HG02885 (cell line): ENCODE measurements at regions not wholly inside any gene's neighbourhood (a gene's known extent, or its start where the extent isn't known, plus 50 kb on each side); places are given as distances from the start of the nearest gene placed in this dataset.

Source experiments
- ATAC-seq: cut with Tn5 transposase; IDR thresholded peaks from one replicate; pipeline ENCODE4 v1.9.1; 2021; ENCODE audit warnings: mild to moderate bottlenecking; ENCODE audit not compliant: unreplicated experiment, poor library complexity

DNA sequence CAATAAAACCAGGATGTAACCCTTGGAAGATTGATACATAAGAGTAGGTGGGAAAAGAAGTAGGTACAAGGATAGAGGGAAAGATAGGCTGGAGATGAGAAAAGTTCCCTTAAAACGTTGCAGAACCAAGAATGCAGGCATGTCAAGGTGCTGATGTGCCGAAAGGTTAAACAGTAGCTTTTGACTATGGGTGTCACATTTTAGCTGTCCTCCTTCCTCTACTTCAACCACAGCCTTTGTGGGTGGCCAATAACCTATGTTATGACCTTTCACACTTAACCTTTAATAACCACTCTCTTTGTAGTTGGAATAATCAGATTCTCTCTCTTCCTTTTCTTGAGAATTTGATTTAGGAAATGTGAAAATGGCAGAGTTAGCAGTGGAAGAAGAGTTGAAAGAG, 184.5 kb upstream of the GAP43 start:
- ATAC-seq = no peak

DNA sequence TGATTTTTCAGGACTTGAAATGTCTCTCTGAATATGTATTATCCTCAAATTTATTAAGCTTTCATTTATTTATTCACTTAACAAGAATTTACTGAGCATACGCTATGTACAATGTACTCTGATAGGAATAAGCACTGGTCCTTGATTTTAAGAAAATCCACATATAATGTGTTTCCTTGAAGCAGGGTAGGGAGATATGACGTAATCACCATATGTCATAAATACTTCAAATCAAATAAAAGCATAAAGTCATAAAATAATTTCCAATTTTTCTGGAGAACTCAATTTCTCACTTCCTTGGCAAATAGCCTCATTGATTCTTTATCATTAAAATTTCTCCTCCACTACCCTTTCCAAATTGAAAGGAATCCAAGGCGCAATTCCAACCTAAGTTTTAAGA, 177.8 kb upstream of the GAP43 start:
- ATAC-seq = no peak

- ATAC-seq = no peak
These were observed 174.5 kb upstream of the GAP43 start for GRCh38 chr3:115448851-115449250.

DNA sequence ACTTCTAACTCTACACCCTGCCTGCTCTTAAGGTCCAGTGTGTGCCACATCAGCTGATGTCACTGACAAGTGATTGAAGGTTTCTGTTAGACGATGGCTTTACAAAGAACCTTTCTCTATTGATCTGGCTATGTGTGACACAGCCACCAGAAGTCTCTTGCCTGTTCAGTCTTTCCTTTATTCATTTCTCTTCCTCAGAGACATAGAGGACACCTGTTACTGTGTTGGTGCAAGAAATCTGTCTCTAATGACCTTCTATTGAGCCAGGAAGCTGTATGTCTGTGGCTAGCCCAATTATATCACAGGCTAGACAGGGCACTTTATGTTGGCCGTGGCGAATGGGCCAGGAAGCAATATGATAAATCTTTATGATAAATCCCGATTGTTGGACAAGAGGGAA, 173.3 kb upstream of the GAP43 start:
- no peak for ATAC-seq

GRCh38 chr3:115464036-115464435, 159.3 kb upstream of the GAP43 start:
- no peak for ATAC-seq

- ATAC-seq = no peak
These were observed 153.7 kb upstream of the GAP43 start for GRCh38 chr3:115469649-115470048.

DNA sequence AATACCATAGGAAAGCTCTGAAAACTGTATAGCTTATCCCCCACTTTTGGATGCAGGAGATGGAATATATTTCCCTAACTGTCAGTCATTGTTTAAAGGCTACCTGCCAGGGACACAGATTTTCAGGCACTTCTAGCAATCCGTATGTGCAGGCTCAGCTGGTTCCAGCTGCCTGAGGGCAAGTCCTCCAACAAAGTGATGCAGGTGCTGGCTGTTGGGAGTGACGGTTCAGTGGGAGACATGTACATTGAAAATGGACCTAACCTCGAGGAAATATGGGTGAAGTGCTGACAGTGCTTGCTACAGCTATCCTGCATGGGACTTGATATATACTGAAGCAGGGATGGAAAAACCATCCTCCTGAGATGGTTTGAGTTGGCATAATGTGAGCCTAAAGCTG, 153.1 kb upstream of the GAP43 start:
- ATAC-seq = no peak

DNA sequence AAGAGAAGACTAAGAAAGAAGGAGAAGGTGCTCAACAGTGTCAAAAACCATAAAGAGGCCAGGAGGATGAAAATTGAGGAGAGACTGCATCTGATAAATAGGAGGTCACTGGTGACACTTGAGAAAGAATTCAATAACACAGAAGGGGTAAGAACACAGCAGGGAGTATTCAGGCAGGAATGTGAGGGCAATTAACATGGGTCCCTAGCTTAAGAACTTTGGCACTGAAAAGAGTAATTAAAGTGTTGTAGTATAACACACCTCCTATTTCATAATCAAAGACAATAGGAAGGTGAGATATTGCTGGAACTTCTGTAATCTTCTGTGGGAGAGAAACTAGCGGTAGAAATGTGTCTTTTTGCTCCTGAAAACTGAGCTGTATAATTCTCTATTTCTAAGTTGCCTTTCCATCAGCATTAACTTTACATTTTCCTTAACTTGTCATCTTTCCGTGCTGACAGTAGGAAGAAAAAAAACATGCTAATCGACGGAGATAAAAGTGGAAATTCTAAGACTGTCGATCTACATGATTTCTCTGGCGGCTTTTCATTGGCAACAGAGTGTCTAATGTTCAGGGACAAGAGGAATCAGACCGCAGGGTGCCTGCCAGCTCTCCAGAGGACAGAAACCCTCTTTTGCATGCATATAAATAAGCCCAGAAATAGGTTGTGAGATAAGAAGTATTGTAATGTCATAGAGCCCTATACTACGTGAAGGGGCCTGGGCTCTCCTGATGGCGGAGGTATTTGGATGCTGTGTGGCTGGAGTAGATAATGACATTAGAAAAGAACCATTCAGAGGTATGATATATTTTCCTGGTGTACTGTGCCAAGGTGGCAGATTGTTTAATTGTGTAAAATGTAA, 147.9 kb upstream of the GAP43 start:
- ATAC-seq = no peak

DNA sequence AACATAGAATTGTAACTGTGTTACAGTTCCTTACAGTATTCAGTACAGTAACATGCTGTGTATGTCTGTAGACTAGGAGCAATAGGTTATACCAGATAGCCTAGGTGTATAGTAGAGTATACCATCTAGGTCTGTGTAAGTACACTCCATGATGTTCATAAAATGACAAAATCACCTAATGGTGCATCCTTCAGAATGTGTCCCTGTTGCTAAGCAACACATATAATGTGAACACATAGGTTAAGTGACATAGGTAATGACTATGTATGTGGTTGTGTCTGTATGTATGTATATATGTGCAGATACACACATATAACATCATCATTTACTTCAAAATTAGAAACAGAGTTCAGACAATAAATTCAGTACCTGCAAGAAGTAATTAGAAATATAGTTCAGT, 146.8 kb upstream of the GAP43 start:
- ATAC-seq = no peak

GRCh38 chr3:115478359-115478758, 145.0 kb upstream of the GAP43 start:
- ATAC-seq = no peak

DNA sequence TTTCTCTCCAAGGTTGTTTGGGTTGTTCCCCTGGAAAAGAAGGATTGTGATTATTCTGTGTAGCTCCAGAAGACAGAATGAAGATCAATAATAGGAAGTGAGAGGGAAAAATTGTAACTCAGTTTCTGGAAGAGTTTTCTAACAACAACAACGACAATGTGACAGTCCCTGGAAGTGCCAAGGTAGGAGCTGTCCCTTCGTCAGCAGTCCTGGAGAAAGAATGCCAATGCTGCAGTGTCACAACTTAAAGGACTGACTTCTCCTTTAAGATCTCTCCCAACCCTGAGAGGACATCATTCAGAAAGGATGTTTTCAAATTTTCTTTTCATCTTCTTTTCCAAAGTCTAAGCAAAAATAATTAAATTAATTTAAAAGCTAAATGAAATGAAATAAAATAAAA, 136.4 kb upstream of the GAP43 start:
- ATAC-seq = no peak

- no peak for ATAC-seq
These were observed 135.3 kb upstream of the GAP43 start for GRCh38 chr3:115487968-115488367.

DNA sequence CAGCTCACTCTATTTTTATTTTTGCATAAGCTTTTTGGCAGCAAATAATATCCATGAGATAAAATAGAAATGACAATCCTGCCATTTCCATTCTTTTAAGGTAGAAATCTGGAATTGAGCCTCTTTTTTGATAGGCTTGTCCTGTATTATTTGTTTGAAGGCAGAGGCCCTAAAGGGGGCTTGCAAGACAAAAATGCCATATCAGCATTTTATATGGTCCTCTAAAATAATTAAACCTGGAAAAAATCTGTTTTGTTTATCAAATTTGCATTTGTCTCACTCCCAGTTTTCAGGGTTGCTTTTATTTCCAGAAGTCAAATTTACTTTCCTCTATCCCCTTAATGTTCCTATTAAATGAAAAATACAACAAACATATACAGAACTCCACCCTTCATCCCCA, 134.9 kb upstream of the GAP43 start:
- no peak for ATAC-seq

GRCh38 chr3:115494826-115495225, 128.5 kb upstream of the GAP43 start:
- no peak for ATAC-seq

- ATAC-seq = no peak
These were observed 124.9 kb upstream of the GAP43 start for GRCh38 chr3:115498421-115498820.

GRCh38 chr3:115498898-115499297, 124.4 kb upstream of the GAP43 start:
- no peak for ATAC-seq

DNA sequence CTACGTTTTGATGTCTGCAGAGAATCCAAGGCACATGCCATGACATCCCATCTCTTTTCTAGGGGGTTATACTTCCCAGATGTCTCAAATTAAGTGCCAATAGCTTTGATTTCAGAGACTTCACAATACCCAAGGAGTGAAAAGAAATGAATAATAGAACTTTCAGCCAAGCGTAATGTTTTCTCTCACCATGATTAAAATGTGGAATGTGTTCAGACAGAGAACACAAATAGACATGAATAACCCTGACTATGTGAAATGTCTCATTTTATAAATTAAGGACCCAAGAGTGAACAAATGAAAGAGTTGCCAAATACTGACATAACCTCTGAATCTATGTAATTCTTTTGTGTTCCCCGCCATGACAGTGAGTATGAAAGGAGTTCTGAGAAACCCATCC, 123.6 kb upstream of the GAP43 start:
- no peak for ATAC-seq

GRCh38 chr3:115500795-115501194, 122.5 kb upstream of the GAP43 start:
- no peak for ATAC-seq

GRCh38 chr3:115502128-115502527, 121.2 kb upstream of the GAP43 start:
- ATAC-seq = no peak

DNA sequence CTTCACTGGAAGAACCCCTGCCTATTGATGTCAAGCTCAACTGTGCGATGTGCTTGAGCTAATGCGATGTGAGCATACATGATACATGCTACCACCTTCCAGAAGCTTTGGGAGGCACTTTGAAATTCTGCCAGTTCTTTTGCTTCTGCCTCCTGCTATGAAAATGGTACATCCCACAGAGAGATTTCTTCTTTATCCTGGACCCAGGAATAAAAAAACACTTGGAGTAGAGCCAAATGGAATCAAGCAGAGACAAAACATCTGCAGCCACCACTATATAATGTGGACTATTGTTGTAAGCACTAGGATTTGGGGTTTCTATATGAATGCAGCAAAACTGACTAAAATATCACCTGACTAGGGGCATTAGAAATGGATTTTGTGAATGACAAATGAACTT, 119.9 kb upstream of the GAP43 start:
- ATAC-seq = no peak

- no peak for ATAC-seq
These were observed 114.7 kb upstream of the GAP43 start for GRCh38 chr3:115508562-115508961.
